Neural cell (in vitro differentiated cells): ENCODE measurements at regions not wholly inside any gene's neighbourhood (a gene's known extent, or its start where the extent isn't known, plus 50 kb on each side); places are given as distances from the start of the nearest gene placed in this dataset.

ENCODE experiments used
- H2AFZ ChIP-seq: fragments of 200-600, 300-800 bp; sonication (generic), shearing (Covaris generic); 2 replicates; pipeline ENCODE4 v1.6.0; 2014; ENCODE audit warnings: low read depth, mild to moderate bottlenecking, antibody characterized with exemption, low read length, moderate library complexity
- H3F3A ChIP-seq: fragments of 200-600 bp; shearing (Covaris generic); 2 replicates; pipeline ENCODE4 v1.6.1; 2016; ENCODE audit warnings: mild to moderate bottlenecking, moderate library complexity, mixed read lengths, antibody characterized with exemption, low read length; ENCODE audit not compliant: insufficient read depth, poor library complexity, severe bottlenecking
- H3K27ac ChIP-seq: fragments of 200-600, 300-800 bp; sonication (generic), shearing (Covaris generic); 2 replicates; pipeline ENCODE4 v1.5.1; 2014; ENCODE audit warnings: mild to moderate bottlenecking, low read length, moderate library complexity
- H3K27me3 ChIP-seq: fragments of 300-800, 200-600 bp; sonication (generic), shearing (Covaris generic); 2 replicates; pipeline ENCODE4 v1.6.0; 2014; ENCODE audit warnings: mild to moderate bottlenecking, low read depth, low read length, moderate library complexity; ENCODE audit not compliant: insufficient read depth
- H3K36me3 ChIP-seq: fragments of 300-800, 200-600 bp; sonication (generic), shearing (Covaris generic); 2 replicates; pipeline ENCODE4 v1.5.1; 2014; ENCODE audit warnings: mild to moderate bottlenecking, antibody characterized with exemption, low read length, moderate library complexity; ENCODE audit not compliant: insufficient read depth
- H3K4me2 ChIP-seq: fragments of 300-800, 200-600 bp; sonication (generic), shearing (Covaris generic); 2 replicates; pipeline ENCODE4 v1.6.0; 2014; ENCODE audit warnings: mild to moderate bottlenecking, low read length
- H3K4me3 ChIP-seq: fragments of 300-800, 200-600 bp; sonication (generic), shearing (Covaris generic); 2 replicates; pipeline ENCODE4 v1.5.1; 2014; ENCODE audit warnings: mild to moderate bottlenecking, low read length, moderate library complexity
- H3K79me2 ChIP-seq: fragments of 200-600 bp; shearing (Covaris generic); replicated peaks from 2 replicates; pipeline ENCODE4 v1.6.0; 2014; ENCODE audit warnings: mild to moderate bottlenecking, low read length, moderate library complexity; ENCODE audit not compliant: insufficient read depth
- H3K9ac ChIP-seq: fragments of 300-800, 200-600 bp; sonication (generic), shearing (Covaris generic); 2 replicates; pipeline ENCODE4 v1.6.1; 2016; ENCODE audit warnings: mild to moderate bottlenecking, low read length, mixed read lengths
- H3K9me2 ChIP-seq: fragments of 200-600 bp; shearing (Covaris generic); 2 replicates; pipeline ENCODE4 v1.6.1; 2016; ENCODE audit warnings: mild to moderate bottlenecking, low read length, mixed read lengths; ENCODE audit not compliant: insufficient read depth
- H3K9me3 ChIP-seq: fragments of 200-600, 300-800 bp; sonication (generic), shearing (Covaris generic); 2 replicates; pipeline ENCODE4 v1.6.1; 2016; ENCODE audit warnings: mild to moderate bottlenecking, mixed run types, low read length, moderate library complexity, mixed read lengths
- H4K20me1 ChIP-seq: fragments of 200-600 bp; shearing (Covaris generic); 2 replicates; pipeline ENCODE4 v1.6.1; 2016; ENCODE audit warnings: mild to moderate bottlenecking, mixed run types; ENCODE audit not compliant: insufficient read depth
- EP300 ChIP-seq: fragments of 450-650 bp; conservative IDR thresholded peaks from 2 replicates; pipeline ENCODE4 v1.6.1; 2014; ENCODE audit warnings: antibody characterized with exemption, mild to moderate bottlenecking, moderate library complexity; ENCODE audit not compliant: poor library complexity, severe bottlenecking
- EZH2 ChIP-seq: fragments of 200-600, 300-800 bp; shearing (Covaris generic), sonication (generic); IDR thresholded peaks from 2 replicates; pipeline ENCODE4 v1.6.1; 2014; ENCODE audit warnings: antibody characterized with exemption, low read length, borderline replicate concordance, mild to moderate bottlenecking; ENCODE audit not compliant: insufficient read depth, poor library complexity, severe bottlenecking
- MXI1 ChIP-seq: fragments of 450-650 bp; conservative IDR thresholded peaks from 2 replicates; pipeline ENCODE4 v1.6.1; 2014; ENCODE audit warnings: antibody characterized with exemption, mild to moderate bottlenecking; ENCODE audit not compliant: poor library complexity, severe bottlenecking
- POLR2AphosphoS5 ChIP-seq: IDR thresholded peaks from 2 replicates; pipeline ENCODE4 v1.6.1; 2012
- RAD21 ChIP-seq: fragments of 450-650 bp; conservative IDR thresholded peaks from 2 replicates; pipeline ENCODE4 v1.6.1; 2014; ENCODE audit warnings: antibody characterized with exemption, mild to moderate bottlenecking, moderate library complexity
- SMC3 ChIP-seq: fragments of 450-650 bp; conservative IDR thresholded peaks from 2 replicates; pipeline ENCODE4 v1.6.1; 2014; ENCODE audit warnings: antibody characterized with exemption, mild to moderate bottlenecking, moderate library complexity; ENCODE audit not compliant: poor library complexity
- TAF1 ChIP-seq: IDR thresholded peaks from 2 replicates; pipeline ENCODE4 v1.6.1; 2012; ENCODE audit warnings: low read depth
- TF ChIP-seq, protein P1 (sequence below): fragments of 450-650 bp; IDR thresholded peaks from 2 replicates; pipeline ENCODE4 v1.5.1; 2014; ENCODE audit warnings: antibody characterized with exemption, mild to moderate bottlenecking, moderate library complexity; ENCODE audit not compliant: poor library complexity, severe bottlenecking
- TF ChIP-seq, protein P2 (sequence below): IDR thresholded peaks from 2 replicates; pipeline ENCODE4 v1.6.1; 2012; ENCODE audit warnings: borderline replicate concordance

DNA sequence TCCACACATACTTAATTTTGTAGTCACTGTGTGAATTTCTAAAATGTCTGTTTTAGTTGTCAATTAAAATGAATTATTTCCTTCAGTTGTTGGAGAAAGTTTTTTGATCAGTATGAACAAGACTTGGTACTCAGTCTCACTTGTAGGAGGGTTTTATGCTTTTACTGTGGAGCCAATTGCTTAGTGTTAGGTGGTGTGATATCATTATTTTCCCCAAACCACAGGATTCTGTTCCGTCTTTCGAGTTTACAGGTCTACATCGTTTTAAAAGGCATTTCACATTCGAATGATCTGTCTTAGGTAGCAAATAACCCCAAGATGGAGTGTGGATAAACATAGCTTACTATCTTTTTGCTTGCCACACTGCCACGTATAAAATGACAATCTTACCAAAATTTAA lies 803.1 kb downstream of the SATB2 start:
- H2AFZ ChIP-seq, result no peak overlapping the region
- no peaks in the 10 kb centered on the region for H3K27me3 ChIP-seq
- no peaks in the 10 kb centered on the region for H3F3A ChIP-seq
- H3K4me3 ChIP-seq, result no peak overlapping the region
- no peaks in the 10 kb centered on the region for H3K9me3 ChIP-seq
- no peaks in the 10 kb centered on the region for H4K20me1 ChIP-seq
- no peaks in the 10 kb centered on the region for H3K36me3 ChIP-seq
- TF ChIP-seq RAD21 (no peak), POLR2AphosphoS5 (no peak), TAF1 (no peak), MXI1 (no peak), SMC3 (no peak), EP300 (no peak)
- TF ChIP-seq, protein P1, sequence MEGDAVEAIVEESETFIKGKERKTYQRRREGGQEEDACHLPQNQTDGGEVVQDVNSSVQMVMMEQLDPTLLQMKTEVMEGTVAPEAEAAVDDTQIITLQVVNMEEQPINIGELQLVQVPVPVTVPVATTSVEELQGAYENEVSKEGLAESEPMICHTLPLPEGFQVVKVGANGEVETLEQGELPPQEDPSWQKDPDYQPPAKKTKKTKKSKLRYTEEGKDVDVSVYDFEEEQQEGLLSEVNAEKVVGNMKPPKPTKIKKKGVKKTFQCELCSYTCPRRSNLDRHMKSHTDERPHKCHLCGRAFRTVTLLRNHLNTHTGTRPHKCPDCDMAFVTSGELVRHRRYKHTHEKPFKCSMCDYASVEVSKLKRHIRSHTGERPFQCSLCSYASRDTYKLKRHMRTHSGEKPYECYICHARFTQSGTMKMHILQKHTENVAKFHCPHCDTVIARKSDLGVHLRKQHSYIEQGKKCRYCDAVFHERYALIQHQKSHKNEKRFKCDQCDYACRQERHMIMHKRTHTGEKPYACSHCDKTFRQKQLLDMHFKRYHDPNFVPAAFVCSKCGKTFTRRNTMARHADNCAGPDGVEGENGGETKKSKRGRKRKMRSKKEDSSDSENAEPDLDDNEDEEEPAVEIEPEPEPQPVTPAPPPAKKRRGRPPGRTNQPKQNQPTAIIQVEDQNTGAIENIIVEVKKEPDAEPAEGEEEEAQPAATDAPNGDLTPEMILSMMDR, result no peak
- TF ChIP-seq, protein P2, sequence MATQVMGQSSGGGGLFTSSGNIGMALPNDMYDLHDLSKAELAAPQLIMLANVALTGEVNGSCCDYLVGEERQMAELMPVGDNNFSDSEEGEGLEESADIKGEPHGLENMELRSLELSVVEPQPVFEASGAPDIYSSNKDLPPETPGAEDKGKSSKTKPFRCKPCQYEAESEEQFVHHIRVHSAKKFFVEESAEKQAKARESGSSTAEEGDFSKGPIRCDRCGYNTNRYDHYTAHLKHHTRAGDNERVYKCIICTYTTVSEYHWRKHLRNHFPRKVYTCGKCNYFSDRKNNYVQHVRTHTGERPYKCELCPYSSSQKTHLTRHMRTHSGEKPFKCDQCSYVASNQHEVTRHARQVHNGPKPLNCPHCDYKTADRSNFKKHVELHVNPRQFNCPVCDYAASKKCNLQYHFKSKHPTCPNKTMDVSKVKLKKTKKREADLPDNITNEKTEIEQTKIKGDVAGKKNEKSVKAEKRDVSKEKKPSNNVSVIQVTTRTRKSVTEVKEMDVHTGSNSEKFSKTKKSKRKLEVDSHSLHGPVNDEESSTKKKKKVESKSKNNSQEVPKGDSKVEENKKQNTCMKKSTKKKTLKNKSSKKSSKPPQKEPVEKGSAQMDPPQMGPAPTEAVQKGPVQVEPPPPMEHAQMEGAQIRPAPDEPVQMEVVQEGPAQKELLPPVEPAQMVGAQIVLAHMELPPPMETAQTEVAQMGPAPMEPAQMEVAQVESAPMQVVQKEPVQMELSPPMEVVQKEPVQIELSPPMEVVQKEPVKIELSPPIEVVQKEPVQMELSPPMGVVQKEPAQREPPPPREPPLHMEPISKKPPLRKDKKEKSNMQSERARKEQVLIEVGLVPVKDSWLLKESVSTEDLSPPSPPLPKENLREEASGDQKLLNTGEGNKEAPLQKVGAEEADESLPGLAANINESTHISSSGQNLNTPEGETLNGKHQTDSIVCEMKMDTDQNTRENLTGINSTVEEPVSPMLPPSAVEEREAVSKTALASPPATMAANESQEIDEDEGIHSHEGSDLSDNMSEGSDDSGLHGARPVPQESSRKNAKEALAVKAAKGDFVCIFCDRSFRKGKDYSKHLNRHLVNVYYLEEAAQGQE, result no peak
- no peaks in the 10 kb centered on the region for H3K9me2 ChIP-seq
- H3K9ac ChIP-seq, result no peak overlapping the region
- H3K27ac ChIP-seq, result no peak overlapping the region
- H3K4me2 ChIP-seq, result no peak overlapping the region
- no peaks in the 10 kb centered on the region for H3K79me2 ChIP-seq

DNA sequence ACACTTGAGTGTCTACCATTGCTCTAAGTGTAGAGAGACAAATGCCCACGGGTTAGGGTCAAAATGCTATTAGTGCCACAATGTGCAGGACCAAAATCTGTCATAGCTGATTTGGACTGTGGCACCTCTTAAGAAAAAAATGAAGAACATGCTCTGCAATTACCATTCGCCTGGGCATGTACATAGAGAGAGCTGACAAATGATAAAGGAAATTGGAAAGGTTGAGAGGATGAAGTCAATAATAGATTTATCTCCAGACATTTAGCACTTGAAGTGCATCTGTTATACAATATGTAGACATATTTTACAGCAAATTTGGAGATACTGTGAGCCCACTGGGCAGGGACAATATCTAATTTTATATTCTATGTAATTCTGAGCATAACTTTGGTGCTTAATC lies 804.4 kb downstream of the SATB2 start:
- H3K36me3 ChIP-seq, result no peaks in the 10 kb centered on the region
- H2AFZ ChIP-seq, result no peak overlapping the region
- H3K79me2 ChIP-seq, result no peaks in the 10 kb centered on the region
- no peaks in the 10 kb centered on the region for H4K20me1 ChIP-seq
- H3K27ac ChIP-seq, result no peak overlapping the region
- no peak overlapping the region for H3K4me2 ChIP-seq
- no peak overlapping the region for H3K9ac ChIP-seq
- H3K9me2 ChIP-seq, result no peaks in the 10 kb centered on the region
- H3K27me3 ChIP-seq, result no peaks in the 10 kb centered on the region
- H3F3A ChIP-seq, result no peaks in the 10 kb centered on the region
- no peaks in the 10 kb centered on the region for H3K9me3 ChIP-seq
- H3K4me3 ChIP-seq, result no peak overlapping the region
- TF ChIP-seq EZH2, result no peak
- TF ChIP-seq, protein P1, result no peak
- TF ChIP-seq EP300, result no peak
- no peak for TF ChIP-seq MXI1
- no peak for TF ChIP-seq RAD21
- TF ChIP-seq, protein P2, result no peak
- no peak for TF ChIP-seq POLR2AphosphoS5
- no peak for TF ChIP-seq SMC3
- no peak for TF ChIP-seq TAF1
